B cell (primary cell): ENCODE measurements at regions not wholly inside any gene's neighbourhood (a gene's known extent, or its start where the extent isn't known, plus 50 kb on each side); places are given as distances from the start of the nearest gene placed in this dataset.
"Not testable (repeated sequence)": the region's sequence is repeated elsewhere in the genome, so short reads cannot be mapped to it uniquely, and the experiment has no call there.

ENCODE experiments used
- ATAC-seq: fragments of 200-7000 bp; cut with Tn5 transposase; one replicate; pipeline ENCODE4 v1.10.0; 2021; ENCODE audit warnings: low read depth, mild to moderate bottlenecking, moderate number of reproducible peaks, moderate library complexity
- CTCF ChIA-PET: fragments of 350-600 bp; sonication (Branson Sonifier 250); formaldehyde crosslinking; loops from one replicate; lab custom pipeline; 2021; ENCODE audit warnings: antibody characterized with exemption, inconsistent platforms; lab: Charles Lee
- POLR2A ChIA-PET: fragments of 350-600 bp; sonication (Branson Sonifier 250); formaldehyde crosslinking; loops from one replicate; lab custom pipeline; 2021; ENCODE audit warnings: antibody characterized with exemption; lab: Charles Lee
- DNase-seq: peaks from one replicate; pipeline ENCODE4 v3.0.0; 2013
- H2AFZ ChIP-seq: 2 replicates; pipeline ENCODE4 v1.6.1; 2012; ENCODE audit warnings: mild to moderate bottlenecking, low read depth, low read length; ENCODE audit not compliant: insufficient read depth, poor library complexity, severe bottlenecking
- H3K27ac ChIP-seq, 2 donors: 1 replicate in 1 of 2; 2 replicates in 1 of 2; pipeline ENCODE4 v1.5.1; 2012 to 2013; ENCODE audit warnings: low read length in 2 of 2, mild to moderate bottlenecking in 2 of 2, moderate library complexity in 1 of 2
- H3K27me3 ChIP-seq, 4 experiments: fragments of 200-600 bp in 1 of 4; sonication (generic) in 1 of 4; replicated peaks in 1 of 4; 1 replicate in 2 of 4; 2 replicates in 2 of 4; pipeline versions ENCODE4 v1.6.1 to v1.7.0; 2013 to 2016; ENCODE audit warnings: low read length in 3 of 4, mild to moderate bottlenecking in 2 of 4, mixed read lengths in 1 of 4, moderate library complexity in 1 of 4; ENCODE audit not compliant: insufficient read depth in 4 of 4, control insufficient read depth in 3 of 4; ENCODE audit errors: control extremely low read depth in 1 of 4
- H3K36me3 ChIP-seq, 2 experiments: replicated peaks in 1 of 2; 1 replicate in 1 of 2; 2 replicates in 1 of 2; pipeline versions ENCODE4 v1.6.1 to v1.7.1; 2013; ENCODE audit warnings: low read length in 1 of 2; ENCODE audit not compliant: insufficient read depth in 2 of 2, control insufficient read depth in 1 of 2; ENCODE audit errors: control extremely low read depth in 1 of 2, extremely low read depth in 1 of 2
- H3K4me1 ChIP-seq, 2 donors: fragments of 200-600 bp in 1 of 2; sonication (generic) in 1 of 2; 1 replicate in 1 of 2; 2 replicates in 1 of 2; pipeline versions ENCODE4 v1.5.1 to v1.6.1; 2013 to 2017; ENCODE audit warnings: low read length in 2 of 2; ENCODE audit not compliant: control insufficient read depth in 2 of 2, insufficient read depth in 2 of 2
- H3K4me2 ChIP-seq: replicated peaks from 2 replicates; pipeline ENCODE3; 2012; ENCODE audit warnings: mild to moderate bottlenecking, low read depth, low read length; ENCODE audit not compliant: poor library complexity, severe bottlenecking
- H3K4me3 ChIP-seq, 5 experiments: fragments of 200-600 bp in 1 of 5; sonication (generic) in 1 of 5; 1 replicate in 3 of 5; 2 replicates in 2 of 5; pipeline versions ENCODE4 v1.5.1 to v1.7.0; 2011 to 2016; ENCODE audit warnings: low read length in 4 of 5, mild to moderate bottlenecking in 4 of 5, low read depth in 2 of 5, control low read depth in 1 of 5, moderate library complexity in 1 of 5; ENCODE audit not compliant: insufficient read depth in 1 of 5; ENCODE audit errors: control extremely low read depth in 1 of 5, extremely low read depth in 1 of 5
- H3K79me2 ChIP-seq: fragments of 200-600 bp; sonication (generic); one replicate; pipeline ENCODE4 v1.6.0; 2016; ENCODE audit warnings: low read length; ENCODE audit not compliant: control insufficient read depth, insufficient read depth
- H3K9ac ChIP-seq: fragments of 200-600 bp; sonication (generic); 2 replicates; pipeline ENCODE4 v1.6.1; 2017; ENCODE audit warnings: mild to moderate bottlenecking, low read length, moderate library complexity
- H3K9me3 ChIP-seq, 3 donors: one replicate each; pipeline versions ENCODE4 v1.6.1 to v1.7.1; 2013; ENCODE audit warnings: low read length in 2 of 3; ENCODE audit not compliant: control insufficient read depth in 2 of 3, insufficient read depth in 1 of 3; ENCODE audit errors: control extremely low read depth in 1 of 3
- H4K20me1 ChIP-seq: 2 replicates; pipeline ENCODE4 v1.6.0; 2012; ENCODE audit warnings: mild to moderate bottlenecking, low read length; ENCODE audit not compliant: insufficient read depth, control insufficient read depth, poor library complexity, severe bottlenecking
- H3K27ac Mint-ChIP-seq: one replicate; pipeline ENCODE4 v1.8.0; 2021; ENCODE audit warnings: mixed read lengths
- H3K27me3 Mint-ChIP-seq: one replicate; pipeline ENCODE4 v1.8.0; 2021; ENCODE audit warnings: mixed read lengths
- H3K4me1 Mint-ChIP-seq: one replicate; pipeline ENCODE4 v1.8.0; 2021; ENCODE audit warnings: mixed read lengths
- H3K4me3 Mint-ChIP-seq: one replicate; pipeline ENCODE4 v1.8.0; 2021; ENCODE audit warnings: mixed read lengths
- H3K9me3 Mint-ChIP-seq: one replicate; pipeline ENCODE4 v1.8.0; 2022; ENCODE audit warnings: mixed read lengths; ENCODE audit not compliant: insufficient read depth
- CTCF ChIP-seq: fragments of 200-600 bp; IDR thresholded peaks from one replicate; pipeline ENCODE4 v1.8.0; 2022; ENCODE audit warnings: antibody characterized with exemption, mild to moderate bottlenecking
- EZH2 ChIP-seq: IDR thresholded peaks from 2 replicates; pipeline ENCODE4 v1.6.1; 2012; ENCODE audit warnings: borderline replicate concordance, low read depth, mild to moderate bottlenecking, moderate library complexity, low read length; ENCODE audit not compliant: insufficient read depth, poor library complexity, severe bottlenecking
- whole genome bisulfite sequencing: methylation state at CpG from one replicate; pipeline ENCODE4 v1.1.5; 2013; ENCODE audit warnings: missing lambda C conversion rate; ENCODE audit not compliant: insufficient coverage; 5-methylcytosine and 5-hydroxymethylcytosine counted together
- intact Hi-C: fragments of 100-400 bp; cut with micrococcal nuclease; formaldehyde crosslinking; loops from one replicate; pipeline ENCODE4 v1.10.0; 2022

- H2AFZ ChIP-seq, result no peak overlapping the region
- WGBS, result no CpG with 5 or more reads among the region's 3 CpGs
- H3K27me3 ChIP-seq, result no peaks in the 10 kb centered on the region
- ATAC-seq (no peak), DNase-seq (no peak)
- H3K4me2 ChIP-seq, result no peak overlapping the region
- H3K9me3 ChIP-seq, result no peaks in the 10 kb centered on the region
- H3K4me3 ChIP-seq, result no peak overlapping the region
- POLR2A ChIA-PET, result no interaction called here
- Mint-ChIP-seq H3K27ac (no peak overlapping the region), H3K9me3 (peaks cover 2% of the 10 kb centered on the region), H3K4me1 (no peaks in the 10 kb centered on the region), H3K27me3 (no peaks in the 10 kb centered on the region), H3K4me3 (no peak overlapping the region)
- no peak overlapping the region for H3K27ac ChIP-seq
- H4K20me1 ChIP-seq, result no peaks in the 10 kb centered on the region
- TF ChIP-seq EZH2 (no peak), CTCF (no peak)
- CTCF ChIA-PET, result no interaction called here
- no peaks in the 10 kb centered on the region for H3K79me2 ChIP-seq
- intact Hi-C loops, result no loop called here
- no peaks in the 10 kb centered on the region for H3K36me3 ChIP-seq
- H3K9ac ChIP-seq, result no peak overlapping the region
- H3K4me1 ChIP-seq, result no peaks in the 10 kb centered on the region
These were observed 90.3 kb downstream of the DISP1 start for GRCh38 chr1:222905151-222905550.

- not testable (repeated sequence) for H3K9me3 Mint-ChIP-seq, H3K4me2 ChIP-seq
These were observed 91.5 kb downstream of the DISP1 start for GRCh38 chr1:222906271-222906739.

More at GRCh38 chr1:222906271-222906739, 91.5 kb downstream of the DISP1 start:
- H3K4me3 ChIP-seq, H3K9ac ChIP-seq, POLR2A ChIA-PET, H3K27ac Mint-ChIP-seq, H3K9me3 ChIP-seq, H3K27ac ChIP-seq, CTCF ChIA-PET, H3K27me3 Mint-ChIP-seq, H3K79me2 ChIP-seq, H3K4me3 Mint-ChIP-seq, intact Hi-C loops, H3K36me3 ChIP-seq, DNase-seq, H4K20me1 ChIP-seq, H3K27me3 ChIP-seq, ATAC-seq, H2AFZ ChIP-seq, H3K4me1 Mint-ChIP-seq, H3K4me1 ChIP-seq: not testable (repeated sequence)
- WGBS, result 96% methylated on average over 3 of the region's 11 CpGs
